Colonic mucosa (tissue), 4 donors: ENCODE measurements at regions not wholly inside any gene's neighbourhood (a gene's known extent, or its start where the extent isn't known, plus 50 kb on each side); places are given as distances from the start of the nearest gene placed in this dataset.

Experiments
- DNase-seq: peaks from one replicate; pipeline ENCODE4 v3.0.0-alpha.2; 2020
- H3K27ac ChIP-seq: fragments of 200-600 bp; one replicate; pipeline ENCODE4 v1.8.0; 2021
- H3K27me3 ChIP-seq: fragments of 200-600 bp; one replicate; pipeline ENCODE4 v1.8.0; 2021
- H3K36me3 ChIP-seq: fragments of 200-600 bp; one replicate; pipeline ENCODE4 v1.8.0; 2021
- H3K4me1 ChIP-seq: fragments of 200-600 bp; one replicate; pipeline ENCODE4 v1.8.0; 2021; ENCODE audit warnings: mild to moderate bottlenecking
- H3K4me3 ChIP-seq: fragments of 200-600 bp; one replicate; pipeline ENCODE4 v1.8.0; 2021
- H3K9ac ChIP-seq, 2 donors: one replicate each; pipeline ENCODE4 v1.7.0; 2013; ENCODE audit warnings: control low read depth in 2 of 2, low read depth in 2 of 2, low read length in 2 of 2
- H3K9me3 ChIP-seq: fragments of 200-600 bp; one replicate; pipeline ENCODE4 v1.8.0; 2021
- CTCF ChIP-seq: fragments of 200-600 bp; IDR thresholded peaks from one replicate; pipeline ENCODE4 v1.8.0; 2022; ENCODE audit warnings: antibody characterized with exemption, mild to moderate bottlenecking
- intact Hi-C: fragments of 100-400 bp; cut with DNase I; formaldehyde crosslinking; loops from one replicate; pipeline ENCODE4 v1.14.1; 2022
- donor health status: healthy.
- donor health status: DM: no; HTN: no; CAD: no.
- donor health status: DM: no; HTN: no; CAD: no.

DNA sequence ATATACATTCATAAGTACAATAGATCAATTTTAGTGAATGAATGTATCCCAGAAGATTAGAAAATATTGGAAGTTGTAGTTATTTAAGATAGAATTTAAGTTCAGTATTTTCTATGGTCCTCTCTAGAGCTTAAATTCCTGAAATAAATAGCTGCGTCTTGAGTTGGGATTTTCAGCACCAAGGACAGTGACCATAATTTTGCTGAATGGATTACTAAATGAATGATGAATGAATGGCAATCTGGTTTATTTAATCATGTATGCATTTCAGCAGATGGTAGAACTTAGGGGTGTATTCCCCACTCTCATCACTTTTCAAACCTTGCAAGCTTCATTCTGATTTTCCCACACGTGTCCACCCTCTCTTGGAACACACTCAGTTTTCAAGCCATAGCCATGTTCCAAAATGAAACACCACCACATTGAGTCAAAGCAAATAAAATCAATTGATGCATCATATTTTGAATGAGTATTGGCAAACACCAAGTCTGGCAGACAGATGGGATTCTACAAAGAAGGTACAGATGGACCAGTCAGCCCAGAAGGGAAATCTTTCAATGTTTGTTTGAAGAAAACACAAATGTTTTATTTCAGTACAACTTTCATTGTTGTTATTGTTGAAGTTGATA, 362.2 kb upstream of the NXPH2 start:
- H3K27me3 ChIP-seq = no peaks in the 10 kb centered on the region
- H3K9ac ChIP-seq = no peak overlapping the region
- H3K9me3 ChIP-seq = no peaks in the 10 kb centered on the region
- H3K4me3 ChIP-seq = no peak overlapping the region
- DNase-seq = no peak
- H3K4me1 ChIP-seq = no peaks in the 10 kb centered on the region
- intact Hi-C loops = no loop called here
- TF ChIP-seq CTCF = no peak
- H3K27ac ChIP-seq = no peak overlapping the region
- H3K36me3 ChIP-seq = no peaks in the 10 kb centered on the region

- Histone ChIP-seq H3K4me1 (no peaks in the 10 kb centered on the region), H3K36me3 (no peaks in the 10 kb centered on the region), H3K9ac (no peak overlapping the region), H3K9me3 (no peaks in the 10 kb centered on the region), H3K4me3 (no peak overlapping the region), H3K27ac (no peak overlapping the region), H3K27me3 (no peaks in the 10 kb centered on the region)
- intact Hi-C loops = no loop called here
- TF ChIP-seq CTCF = no peak
- DNase-seq = no peak
Measured at GRCh38 chr2:139124271-139124670, 344.1 kb upstream of the NXPH2 start.

DNA sequence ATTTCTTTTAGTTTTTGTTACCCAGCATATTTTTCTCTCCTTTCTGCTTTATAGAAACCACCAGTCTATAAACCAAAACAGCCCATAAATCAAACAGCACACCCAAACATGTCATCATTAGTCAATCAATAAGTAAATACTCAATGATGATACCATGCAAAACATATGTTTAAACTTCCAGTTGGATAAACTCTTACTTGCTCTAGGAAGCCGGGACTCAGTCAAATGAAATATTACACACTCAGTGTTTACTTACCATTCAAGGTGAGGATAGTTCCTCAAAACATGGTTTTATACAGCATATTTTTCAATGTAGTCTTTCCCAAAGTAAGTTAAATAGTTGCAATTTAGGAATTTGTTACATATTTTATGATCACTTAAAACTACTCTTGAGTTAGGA, 343.6 kb upstream of the NXPH2 start:
- H3K36me3 ChIP-seq = no peaks in the 10 kb centered on the region
- no peaks in the 10 kb centered on the region for H3K4me1 ChIP-seq
- H3K27ac ChIP-seq = no peak overlapping the region
- DNase-seq = no peak
- H3K9ac ChIP-seq = no peak overlapping the region
- intact Hi-C loops = no loop called here
- TF ChIP-seq CTCF = no peak
- no peaks in the 10 kb centered on the region for H3K9me3 ChIP-seq
- no peaks in the 10 kb centered on the region for H3K27me3 ChIP-seq
- H3K4me3 ChIP-seq = no peak overlapping the region

GRCh38 chr2:139122711-139123158, 342.5 kb upstream of the NXPH2 start:
- TF ChIP-seq CTCF = no peak
- no peaks in the 10 kb centered on the region for H3K4me1 ChIP-seq
- no peak overlapping the region for H3K9ac ChIP-seq
- no peaks in the 10 kb centered on the region for H3K27me3 ChIP-seq
- H3K27ac ChIP-seq = no peak overlapping the region
- DNase-seq = no peak
- no peak overlapping the region for H3K4me3 ChIP-seq
- H3K9me3 ChIP-seq = no peaks in the 10 kb centered on the region
- H3K36me3 ChIP-seq = no peaks in the 10 kb centered on the region
- intact Hi-C loops = no loop called here

DNA sequence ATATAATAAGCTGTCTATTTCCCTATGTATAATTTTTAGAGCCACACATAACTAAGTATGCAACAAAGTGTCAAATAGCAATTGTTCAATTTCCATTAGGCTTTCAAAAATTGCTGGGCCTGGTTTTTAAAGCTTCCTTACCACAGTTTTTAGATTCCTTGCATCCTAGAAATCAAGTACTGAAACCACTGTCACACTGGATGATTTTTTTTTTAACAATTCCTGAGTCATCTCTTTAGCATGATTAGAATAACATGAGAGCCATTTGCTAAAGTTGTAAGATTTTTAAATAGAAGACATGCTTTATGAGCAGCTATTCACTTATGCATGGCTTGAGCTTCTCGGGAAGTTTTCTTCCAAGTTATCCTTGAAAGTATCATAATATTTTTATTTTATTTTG, 319.5 kb upstream of the NXPH2 start:
- H3K4me3 ChIP-seq = no peak overlapping the region
- H3K9ac ChIP-seq = no peak overlapping the region
- intact Hi-C loops = no loop called here
- H3K27ac ChIP-seq = no peak overlapping the region
- no peaks in the 10 kb centered on the region for H3K36me3 ChIP-seq
- no peak for DNase-seq
- H3K27me3 ChIP-seq = no peaks in the 10 kb centered on the region
- H3K9me3 ChIP-seq = no peaks in the 10 kb centered on the region
- no peaks in the 10 kb centered on the region for H3K4me1 ChIP-seq
- no peak for TF ChIP-seq CTCF
